Fibroblast of skin of back (primary cell): ENCODE measurements at regions not wholly inside any gene's neighbourhood (a gene's known extent, or its start where the extent isn't known, plus 50 kb on each side); places are given as distances from the start of the nearest gene placed in this dataset.

Experiments used
- DNase-seq: peaks from one replicate; pipeline ENCODE4 v3.0.0-alpha.2; 2013

DNA sequence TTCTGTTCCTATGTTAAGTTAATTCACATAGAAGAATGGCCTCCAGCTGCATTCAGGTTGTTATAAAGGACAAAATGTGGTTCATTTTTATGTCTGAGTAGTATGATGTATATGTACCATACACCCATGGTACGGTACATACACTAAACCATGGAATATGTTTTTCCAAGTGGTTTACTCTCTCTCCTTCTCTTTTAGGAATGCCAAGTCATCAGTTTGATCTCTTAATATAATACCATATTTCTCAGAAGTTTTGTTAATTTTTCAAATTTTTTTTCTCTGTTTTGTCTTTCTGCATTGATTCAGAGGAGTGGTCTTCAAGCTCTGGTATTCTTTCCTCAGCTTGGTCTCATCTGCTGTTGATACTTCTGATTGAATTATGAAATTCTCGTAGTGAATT, 230.9 kb downstream of the DSEL start:
- no peak for DNase-seq

- DNase-seq, result peak; percentile 39
These were observed 233.7 kb downstream of the DSEL start for GRCh38 chr18:67282796-67283195.

DNA sequence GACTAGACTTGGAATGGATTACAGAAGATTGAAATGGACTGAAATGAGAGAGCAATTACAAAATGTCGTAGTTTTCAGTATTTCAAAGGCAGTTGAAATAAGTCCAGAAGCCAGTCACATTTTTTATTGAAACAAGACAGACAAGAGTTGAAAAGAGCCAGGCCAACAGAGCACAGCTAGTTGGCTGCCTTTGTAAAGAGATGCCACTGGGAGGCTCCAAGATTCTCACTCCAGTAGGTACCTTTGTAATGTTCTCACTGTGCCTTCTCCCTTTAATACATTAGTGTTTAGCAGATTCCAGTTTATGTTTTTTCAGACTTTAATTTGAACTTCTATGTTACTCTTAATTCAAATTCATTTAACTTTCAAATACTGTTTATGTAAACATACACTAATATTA, 234.8 kb downstream of the DSEL start:
- no peak for DNase-seq

DNA sequence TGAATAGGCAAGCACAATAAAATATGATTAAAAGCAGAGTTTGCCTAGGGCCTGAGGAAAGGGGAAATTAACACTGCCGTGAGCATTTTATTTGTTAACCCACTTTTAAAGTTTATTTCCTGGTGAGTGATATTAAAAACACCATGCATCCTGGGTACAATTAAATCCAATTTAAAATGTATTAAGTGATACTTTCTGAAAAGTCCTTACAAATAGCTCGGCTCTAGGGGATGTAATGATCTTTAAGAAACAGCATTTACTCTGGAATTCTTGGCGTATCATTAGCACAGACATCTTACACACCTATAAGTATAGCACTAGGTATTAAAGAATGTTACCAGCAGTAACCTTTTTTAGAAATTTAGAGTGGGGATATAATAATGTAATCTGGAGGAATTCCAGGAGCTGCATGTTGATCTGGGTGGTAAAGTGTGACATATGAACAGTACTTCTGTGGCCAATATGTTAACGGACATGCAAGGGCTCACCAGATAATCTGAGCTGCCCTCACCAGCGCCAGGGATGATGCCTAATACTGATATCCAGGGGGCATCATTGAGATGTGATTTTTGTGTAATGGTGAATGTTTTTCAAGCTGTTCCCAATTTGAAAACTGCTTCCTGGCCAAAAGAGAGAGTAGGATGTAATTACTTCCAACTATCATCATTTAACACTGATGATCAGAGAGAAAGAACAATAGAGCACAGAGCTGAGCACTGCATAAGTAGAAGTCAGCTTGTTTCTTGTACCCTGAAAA, 235.9 kb downstream of the DSEL start:
- no peak for DNase-seq

DNA sequence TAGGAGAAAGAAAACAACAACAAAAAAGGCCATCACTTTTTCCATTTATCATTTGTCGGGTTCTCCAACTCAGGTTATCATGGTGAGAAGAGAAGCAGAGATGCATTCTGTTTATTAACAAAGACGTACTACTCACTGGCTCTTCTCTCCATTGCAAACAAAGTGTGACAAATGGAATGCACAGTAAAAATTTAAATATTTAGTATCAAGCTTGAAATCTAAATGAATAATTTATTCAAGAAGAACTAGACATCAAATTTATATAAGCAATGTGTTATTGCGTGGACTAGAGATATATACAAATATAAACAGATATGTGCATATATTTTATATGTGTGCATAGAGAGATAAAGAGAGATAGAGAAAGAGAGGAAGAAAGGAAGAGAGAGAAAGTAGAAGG, 236.5 kb downstream of the DSEL start:
- no peak for DNase-seq

DNA sequence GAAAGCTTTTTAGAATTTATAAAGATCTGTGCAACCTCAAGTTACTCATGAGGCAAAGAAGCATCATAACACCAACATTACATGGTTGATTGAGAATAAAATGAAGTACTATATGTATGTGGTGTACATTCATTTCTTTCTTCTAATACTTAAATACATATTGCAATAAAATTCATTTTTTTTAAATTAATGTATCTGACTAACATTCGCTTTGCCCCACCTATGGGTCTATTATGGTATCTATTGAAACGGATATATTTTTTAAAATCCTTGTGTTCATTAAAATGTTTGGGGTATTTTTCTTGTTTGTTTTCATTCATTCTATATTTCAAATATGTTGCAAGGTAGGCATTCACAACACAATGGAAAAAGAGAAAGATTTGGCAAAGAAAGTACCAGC, 237.5 kb downstream of the DSEL start:
- no peak for DNase-seq

DNA sequence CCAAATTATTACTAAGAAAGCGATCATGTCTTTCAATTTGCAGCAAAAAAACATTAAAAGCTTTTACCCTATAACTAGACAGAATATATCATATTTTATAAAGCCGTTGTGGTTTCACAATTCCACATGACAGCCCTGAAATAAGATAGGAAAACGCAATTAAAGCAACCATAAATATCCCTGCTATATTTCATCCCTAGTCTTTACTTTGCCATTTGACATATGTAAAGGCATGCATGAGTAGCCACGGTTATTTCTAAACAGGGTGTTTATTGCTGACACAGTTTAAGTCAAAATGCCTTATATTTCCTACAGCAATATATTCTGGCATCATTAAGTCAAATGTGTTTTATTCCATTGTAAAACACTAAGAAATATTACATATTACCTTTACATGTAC, 239.9 kb downstream of the DSEL start:
- DNase-seq, result no peak

DNA sequence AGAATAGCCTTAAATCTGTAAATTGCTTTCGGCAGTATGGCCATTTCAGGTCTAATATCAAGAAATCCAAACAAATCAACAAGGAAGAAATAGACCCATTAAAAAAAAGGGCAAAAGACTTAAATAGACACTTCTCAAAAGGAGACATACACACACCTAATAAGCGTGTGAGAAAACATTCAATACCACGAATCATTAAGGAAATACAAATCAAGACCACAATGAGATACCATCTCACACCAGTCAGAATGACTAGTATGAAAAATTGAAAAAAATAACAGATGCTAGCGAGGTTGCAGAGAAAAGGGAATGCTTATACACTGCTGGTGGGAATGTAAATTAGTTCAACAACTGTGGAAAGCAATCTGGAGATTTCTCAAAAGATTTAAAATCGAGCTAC, 243.2 kb downstream of the DSEL start:
- DNase-seq, result peak; percentile 32

GRCh38 chr18:67269206-67269605, 247.3 kb downstream of the DSEL start:
- no peak for DNase-seq

DNA sequence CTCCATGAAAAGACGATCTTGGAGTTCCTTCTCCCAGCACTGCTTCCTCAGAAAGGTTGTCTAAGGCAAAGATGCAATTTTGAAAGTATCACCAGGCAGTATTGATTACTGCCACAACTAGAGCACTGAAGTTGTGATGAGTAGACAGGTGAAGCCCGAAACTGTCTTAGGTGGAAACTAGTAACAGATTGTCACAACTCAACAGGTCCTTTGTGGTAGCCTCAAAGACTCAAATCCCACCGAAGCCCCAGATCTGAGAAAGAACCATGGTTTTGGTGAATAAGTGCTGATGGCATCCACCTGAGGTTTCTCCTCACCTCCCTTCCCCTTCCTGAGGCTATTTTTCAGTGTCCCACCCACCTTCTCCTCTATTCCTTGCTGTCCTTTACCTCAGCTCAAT, 248.0 kb downstream of the DSEL start:
- no peak for DNase-seq

- DNase-seq, result peak; percentile 67
These were observed 250.0 kb downstream of the DSEL start for GRCh38 chr18:67266246-67267237.

- peak; percentile 89 for DNase-seq
These were observed 250.9 kb downstream of the DSEL start for GRCh38 chr18:67265464-67266245.

DNA sequence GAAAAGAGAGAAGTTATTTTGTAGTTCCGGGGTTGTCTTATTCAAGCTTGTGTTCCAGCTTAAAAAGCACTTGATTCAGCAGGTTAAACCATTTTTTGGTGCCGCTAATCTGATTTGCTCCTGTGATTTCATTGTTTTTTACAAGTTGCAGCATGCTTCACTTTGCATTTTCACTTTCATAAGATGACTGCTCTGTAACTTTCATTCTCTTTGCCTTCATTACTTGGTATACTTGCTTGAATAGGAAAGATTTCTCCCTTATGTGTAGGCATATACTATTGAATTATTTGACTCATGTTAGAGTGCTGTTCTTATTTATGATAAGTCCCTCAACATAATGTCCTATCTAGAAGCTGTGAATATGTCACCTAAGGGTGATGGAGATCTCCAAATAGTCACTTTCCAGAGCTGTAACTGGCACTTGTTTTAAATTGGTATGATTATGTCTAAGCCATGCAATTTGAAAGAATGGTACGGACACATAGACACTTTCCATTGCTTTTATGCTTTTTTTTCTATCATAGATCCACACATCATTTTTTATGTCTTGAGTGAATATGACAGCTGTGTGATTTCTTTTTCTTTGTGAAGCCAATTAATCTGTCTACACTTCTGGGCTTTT, 254.5 kb downstream of the DSEL start:
- no peak for DNase-seq

DNA sequence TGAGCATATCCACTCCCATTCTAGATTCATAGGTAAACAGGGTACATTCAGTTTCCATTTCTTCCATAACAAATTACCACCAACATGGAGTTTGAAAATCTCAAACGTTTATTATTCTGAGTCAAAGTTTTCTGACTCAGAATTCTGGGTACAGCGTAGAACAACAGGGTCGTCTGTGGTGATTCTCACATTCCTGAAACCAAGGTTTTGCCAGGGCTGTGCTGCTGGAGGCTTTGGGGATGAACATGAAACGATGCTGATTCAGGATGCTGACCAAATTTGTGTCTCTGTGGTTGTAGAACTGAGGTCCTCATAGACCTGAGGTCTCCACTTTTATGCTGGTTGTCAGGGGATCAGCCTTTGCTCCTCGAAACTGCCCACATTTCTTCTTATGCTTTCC, 255.7 kb downstream of the DSEL start:
- DNase-seq, result peak; percentile 30

DNA sequence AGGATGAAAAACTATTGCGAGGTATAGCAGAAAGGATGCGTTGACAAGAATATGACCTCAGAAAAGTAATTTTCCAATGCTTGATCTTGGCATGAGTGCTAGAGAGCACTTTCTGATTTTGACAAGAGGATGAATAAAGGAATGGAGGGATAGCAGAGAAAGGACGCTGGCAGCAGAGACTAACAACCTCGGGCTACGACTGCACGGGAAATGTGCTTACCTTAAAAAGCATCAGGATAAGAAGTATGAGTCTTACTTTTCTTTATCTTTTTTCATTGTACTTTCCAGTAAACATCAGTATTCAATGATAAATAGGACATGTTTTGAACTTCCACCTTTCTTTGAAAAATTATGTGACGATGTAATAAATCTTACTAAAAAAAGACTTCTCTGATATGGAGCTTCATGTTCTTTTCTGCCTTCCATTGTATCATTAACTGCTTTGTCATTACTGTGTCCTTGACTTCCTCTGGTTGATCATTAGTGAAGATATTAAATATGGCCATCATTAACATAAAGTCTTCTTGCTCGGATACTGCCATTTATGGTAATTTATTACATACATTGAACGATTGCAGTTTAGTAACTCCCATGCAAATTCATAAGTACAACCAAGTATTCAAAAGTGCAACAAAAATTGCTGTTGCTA, 265.6 kb downstream of the DSEL start:
- no peak for DNase-seq

GRCh38 chr18:67243799-67244587, 272.5 kb downstream of the DSEL start:
- DNase-seq, result peak; percentile 9

GRCh38 chr18:67242001-67242400, 274.5 kb downstream of the DSEL start:
- no peak for DNase-seq

GRCh38 chr18:67241299-67241698, 275.2 kb downstream of the DSEL start:
- DNase-seq, result no peak

DNA sequence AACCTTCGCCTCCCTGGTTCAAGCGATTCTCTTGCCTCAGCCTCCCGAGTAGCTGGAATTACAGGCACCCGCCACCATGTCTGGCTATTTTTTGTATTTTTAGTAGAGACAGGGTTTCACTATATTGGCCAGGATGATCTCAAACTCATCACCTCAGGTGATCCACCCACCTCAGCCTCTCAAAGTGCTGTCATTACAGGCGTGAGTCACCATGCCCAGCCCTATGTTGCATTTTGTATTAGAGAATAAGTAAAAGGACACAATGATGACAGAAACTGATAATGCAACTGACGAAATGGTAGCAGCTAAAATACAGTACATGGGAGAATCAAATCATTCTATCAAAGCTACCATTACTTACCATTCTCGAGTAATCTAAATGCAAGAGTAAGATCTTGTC, 276.7 kb downstream of the DSEL start:
- no peak for DNase-seq

GRCh38 chr18:67232991-67233390, 283.5 kb downstream of the DSEL start:
- DNase-seq, result no peak

- DNase-seq, result peak; percentile 35
These were observed 284.1 kb downstream of the DSEL start for GRCh38 chr18:67232406-67232805.
